ENCODE measurements at regions not wholly inside any gene's neighbourhood (a gene's known extent, or its start where the extent isn't known, plus 50 kb on each side); places are given as distances from the start of the nearest gene placed in this dataset.

- H3K9me3 ChIP-seq (ENCODE audit: control insufficient read depth, insufficient read depth, low read depth, low read length) = no peaks in the 10 kb centered on the region
- TF ChIP-seq OVOL3 (tag by site-specific recombination; IDR thresholded peaks at IDR 0.05) = no peak
- TF ChIP-seq ZNF664 (tag by site-specific recombination; IDR thresholded peaks at IDR 0.05) = no peak
- no peak for TF ChIP-seq GLIS1 (tag by site-specific recombination; IDR thresholded peaks at IDR 0.05)
- no peak for TF ChIP-seq YY2 (tag by site-specific recombination; IDR thresholded peaks at IDR 0.05)
- no peak for TF ChIP-seq ZFP69B (tag by site-specific recombination; IDR thresholded peaks at IDR 0.05)
- no peak for TF ChIP-seq ZNF670 (tag by site-specific recombination; IDR thresholded peaks at IDR 0.05; ENCODE audit: low read depth)
- TF ChIP-seq GLIS2 (tag by site-specific recombination; IDR thresholded peaks at IDR 0.05) = no peak
- TF ChIP-seq ZNF132 (tag by site-specific recombination; IDR thresholded peaks at IDR 0.05; ENCODE audit: borderline replicate concordance) = no peak
- no peak for TF ChIP-seq ZBTB6 (tag by site-specific recombination; IDR thresholded peaks at IDR 0.05)
- TF ChIP-seq ZSCAN5A (tag by site-specific recombination; IDR thresholded peaks at IDR 0.05) = no peak
- TF ChIP-seq ZNF843 (tag by site-specific recombination; IDR thresholded peaks at IDR 0.05) = no peak
- no peak for TF ChIP-seq GLI2 (tag by site-specific recombination; IDR thresholded peaks at IDR 0.05; ENCODE audit: borderline replicate concordance, low read depth)
- no peak for TF ChIP-seq YY1 (tag by site-specific recombination; IDR thresholded peaks at IDR 0.05)
- no peak for TF ChIP-seq MEIS1 (CRISPR knock-in tag; IDR thresholded peaks at IDR 0.05; ENCODE audit: borderline replicate concordance)
- no peak for TF ChIP-seq PRDM4 (tag by site-specific recombination; IDR thresholded peaks at IDR 0.05)
- no peak for TF ChIP-seq PRDM10 (tag by site-specific recombination; IDR thresholded peaks at IDR 0.05)
- no peak for TF ChIP-seq ZNF571 (tag by site-specific recombination; IDR thresholded peaks at IDR 0.05)
- no peak for TF ChIP-seq ZBTB48 (tag by site-specific recombination; IDR thresholded peaks at IDR 0.05)
- H3K4me1 ChIP-seq (ENCODE audit: control insufficient read depth, insufficient read depth, low read length) = no peaks in the 10 kb centered on the region
- ChIA-PET POLR2A (no interaction called here), CTCF (interaction anchor here (2.0 kb wide), 1 partner anchor 15 kb away, joined by 4 read pairs; no protein-coding TSS in a partner anchor)
- H3K4me3 ChIP-seq (ENCODE audit: low read depth, low read length) = no peak overlapping the region
- no peaks in the 10 kb centered on the region for H3K36me3 ChIP-seq (ENCODE audit: control insufficient read depth in 2 of 2, insufficient read depth in 1 of 2, low read length in 2 of 2)
- no peak overlapping the region for H3K27ac ChIP-seq (ENCODE audit: extremely low read depth, low read depth, low read length)
These were observed 91.8 kb downstream of the DHCR7 start for GRCh38 chr11:71356280-71356876.
